ENCODE measurements at regions not wholly inside any gene's neighbourhood (a gene's known extent, or its start where the extent isn't known, plus 50 kb on each side); places are given as distances from the start of the nearest gene placed in this dataset.

- TF ChIP-seq REST (tag by site-specific recombination; IDR thresholded peaks at IDR 0.05) = no peak
- no peak for TF ChIP-seq ZNF324 (tag by site-specific recombination; IDR thresholded peaks at IDR 0.05)
- no peak for TF ChIP-seq ZNF274 (IDR thresholded peaks at IDR 0.05; ENCODE audit: low read length)
- TF ChIP-seq ZNF274 (tag by site-specific recombination; IDR thresholded peaks at IDR 0.05; ENCODE audit: borderline replicate concordance) = no peak
- TF ChIP-seq CTCF (tag by site-specific recombination; IDR thresholded peaks at IDR 0.05) = no peak
- TF ChIP-seq ZSCAN4 (tag by site-specific recombination; IDR thresholded peaks at IDR 0.05) = no peak
- no peak for TF ChIP-seq KLF1 (tag by site-specific recombination; IDR thresholded peaks at IDR 0.05)
- no peak for TF ChIP-seq ZNF660 (tag by site-specific recombination; IDR thresholded peaks at IDR 0.05)
- TF ChIP-seq ZNF843 (tag by site-specific recombination; IDR thresholded peaks at IDR 0.05) = no peak
- no peak for TF ChIP-seq ZNF621 (tag by site-specific recombination; IDR thresholded peaks at IDR 0.05)
- no peak for TF ChIP-seq MYNN (tag by site-specific recombination; IDR thresholded peaks at IDR 0.05; ENCODE audit: borderline replicate concordance)
- TF ChIP-seq ZNF501 (tag by site-specific recombination; IDR thresholded peaks at IDR 0.05) = no peak
- TF ChIP-seq ZFP37 (tag by site-specific recombination; IDR thresholded peaks at IDR 0.05) = no peak
- TF ChIP-seq TSHZ1 (tag by site-specific recombination; IDR thresholded peaks at IDR 0.05; ENCODE audit: borderline replicate concordance) = no peak
Observed at GRCh38 chr2:239677453-239678185, 276.8 kb upstream of the HDAC4 start.

Measured in HEK293 (cell line).